HG03460 (cell line): ENCODE measurements at regions not wholly inside any gene's neighbourhood (a gene's known extent, or its start where the extent isn't known, plus 50 kb on each side); places are given as distances from the start of the nearest gene placed in this dataset.

ENCODE experiments used
- ATAC-seq: cut with Tn5 transposase; IDR thresholded peaks from one replicate; pipeline ENCODE4 v1.9.1; 2021; ENCODE audit not compliant: unreplicated experiment

GRCh38 chr12:102540815-102541385, 60.5 kb upstream of the IGF1 start:
- no peak for ATAC-seq

GRCh38 chr12:102539651-102540553, 59.5 kb upstream of the IGF1 start:
- ATAC-seq: no peak

- ATAC-seq: no peak
Measured at GRCh38 chr12:102535306-102535705, 54.9 kb upstream of the IGF1 start.

GRCh38 chr12:102534899-102535298, 54.5 kb upstream of the IGF1 start:
- no peak for ATAC-seq

- no peak for ATAC-seq
Measured at GRCh38 chr12:102533483-102534215, 53.3 kb upstream of the IGF1 start.
